ENCODE measurements at regions not wholly inside any gene's neighbourhood (a gene's known extent, or its start where the extent isn't known, plus 50 kb on each side); places are given as distances from the start of the nearest gene placed in this dataset.

DNA sequence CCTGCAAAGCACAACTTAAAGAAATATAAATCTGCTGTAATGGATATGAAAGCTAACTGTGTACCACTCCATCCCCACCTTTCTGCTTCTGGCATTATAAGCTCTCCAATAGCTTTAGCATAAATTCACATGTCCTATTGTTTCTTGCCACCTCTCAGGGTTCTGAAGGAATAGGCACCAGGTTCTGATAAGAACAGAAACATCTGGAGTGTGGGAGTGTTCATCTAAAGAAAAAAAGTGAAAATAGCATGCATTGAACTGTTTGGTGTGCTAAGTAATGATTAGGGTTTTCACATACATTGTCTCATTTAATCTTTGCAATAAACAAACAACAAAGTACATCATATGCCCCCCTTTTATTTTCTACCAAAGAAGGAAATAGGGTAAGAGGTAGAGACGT lies 72.3 kb downstream of the FAM76B start:
- H3K9me3 Mint-ChIP-seq: no peaks in the 10 kb centered on the region
- no peak overlapping the region for H3K4me3 Mint-ChIP-seq
- H3K27ac Mint-ChIP-seq: no peak overlapping the region
- TF ChIP-seq, protein P1, sequence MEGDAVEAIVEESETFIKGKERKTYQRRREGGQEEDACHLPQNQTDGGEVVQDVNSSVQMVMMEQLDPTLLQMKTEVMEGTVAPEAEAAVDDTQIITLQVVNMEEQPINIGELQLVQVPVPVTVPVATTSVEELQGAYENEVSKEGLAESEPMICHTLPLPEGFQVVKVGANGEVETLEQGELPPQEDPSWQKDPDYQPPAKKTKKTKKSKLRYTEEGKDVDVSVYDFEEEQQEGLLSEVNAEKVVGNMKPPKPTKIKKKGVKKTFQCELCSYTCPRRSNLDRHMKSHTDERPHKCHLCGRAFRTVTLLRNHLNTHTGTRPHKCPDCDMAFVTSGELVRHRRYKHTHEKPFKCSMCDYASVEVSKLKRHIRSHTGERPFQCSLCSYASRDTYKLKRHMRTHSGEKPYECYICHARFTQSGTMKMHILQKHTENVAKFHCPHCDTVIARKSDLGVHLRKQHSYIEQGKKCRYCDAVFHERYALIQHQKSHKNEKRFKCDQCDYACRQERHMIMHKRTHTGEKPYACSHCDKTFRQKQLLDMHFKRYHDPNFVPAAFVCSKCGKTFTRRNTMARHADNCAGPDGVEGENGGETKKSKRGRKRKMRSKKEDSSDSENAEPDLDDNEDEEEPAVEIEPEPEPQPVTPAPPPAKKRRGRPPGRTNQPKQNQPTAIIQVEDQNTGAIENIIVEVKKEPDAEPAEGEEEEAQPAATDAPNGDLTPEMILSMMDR (IDR thresholded peaks at IDR 0.05; ENCODE audit: unreplicated experiment): no peak
- H3K36me3 Mint-ChIP-seq: no peaks in the 10 kb centered on the region
- DNase-seq (ENCODE audit: low spot score in 2 of 2, unreplicated experiment in 2 of 2): no peak
- no peaks in the 10 kb centered on the region for H3K27me3 Mint-ChIP-seq (ENCODE audit: low read depth)
- peaks cover 9% of the 10 kb centered on the region for H3K4me1 Mint-ChIP-seq

DNA sequence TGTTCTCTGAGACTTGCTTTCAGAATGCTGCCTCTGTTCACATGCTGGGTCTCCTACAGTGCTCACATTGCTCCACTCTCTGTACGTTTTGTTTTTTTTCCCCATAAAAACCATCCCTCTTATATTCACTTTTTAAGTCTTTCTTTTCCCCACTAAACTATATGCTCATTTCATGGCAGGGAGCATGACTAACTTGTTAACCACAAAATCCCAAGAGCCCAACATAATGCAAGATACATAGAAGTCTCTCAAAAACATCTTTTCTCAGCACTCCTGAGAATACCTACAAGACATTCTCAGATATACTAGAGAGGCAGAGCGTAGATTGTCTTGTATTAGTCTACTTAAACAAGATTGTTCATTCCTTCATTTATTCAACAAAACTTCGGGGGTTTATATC lies 73.3 kb downstream of the FAM76B start:
- DNase-seq (ENCODE audit: low spot score in 2 of 2, unreplicated experiment in 2 of 2): no peak
- Mint-ChIP-seq H3K9me3 (no peaks in the 10 kb centered on the region), H3K27ac (no peak overlapping the region), H3K4me3 (no peak overlapping the region), H3K27me3 (ENCODE audit: low read depth) (no peaks in the 10 kb centered on the region), H3K36me3 (no peaks in the 10 kb centered on the region), H3K4me1 (peaks cover 9% of the 10 kb centered on the region)
- TF ChIP-seq, protein P1 (IDR thresholded peaks at IDR 0.05; ENCODE audit: unreplicated experiment): no peak

DNA sequence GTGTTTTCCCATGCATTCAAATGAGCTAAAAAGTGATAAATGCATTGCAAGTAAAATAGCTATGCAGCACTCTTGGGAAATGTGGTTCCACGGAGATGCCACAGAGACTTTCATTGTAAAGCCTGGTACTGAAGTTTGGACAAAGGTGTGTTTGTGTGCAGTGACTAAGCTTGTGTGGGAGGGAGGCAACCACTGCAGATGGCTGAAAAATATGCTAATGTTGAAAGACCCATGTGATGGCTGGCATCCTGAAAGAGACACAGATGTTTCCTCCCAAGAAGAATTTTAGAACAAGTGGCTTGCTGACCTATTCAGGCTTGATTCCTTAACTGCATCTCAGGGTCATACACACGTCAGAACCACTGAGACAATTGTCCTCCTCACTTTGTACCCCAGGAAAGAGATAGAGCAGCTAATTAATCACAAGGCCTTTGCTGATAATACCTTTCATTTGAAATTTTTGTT lies 73.8 kb downstream of the FAM76B start:
- H3K36me3 Mint-ChIP-seq: no peaks in the 10 kb centered on the region
- peaks cover 9% of the 10 kb centered on the region for H3K4me1 Mint-ChIP-seq
- DNase-seq (ENCODE audit: low spot score in 2 of 2, unreplicated experiment in 2 of 2): no peak
- no peaks in the 10 kb centered on the region for H3K9me3 Mint-ChIP-seq
- TF ChIP-seq, protein P1 (IDR thresholded peaks at IDR 0.05; ENCODE audit: unreplicated experiment): no peak
- H3K4me3 Mint-ChIP-seq: no peak overlapping the region
- no peak overlapping the region for H3K27ac Mint-ChIP-seq
- no peaks in the 10 kb centered on the region for H3K27me3 Mint-ChIP-seq (ENCODE audit: low read depth)

DNA sequence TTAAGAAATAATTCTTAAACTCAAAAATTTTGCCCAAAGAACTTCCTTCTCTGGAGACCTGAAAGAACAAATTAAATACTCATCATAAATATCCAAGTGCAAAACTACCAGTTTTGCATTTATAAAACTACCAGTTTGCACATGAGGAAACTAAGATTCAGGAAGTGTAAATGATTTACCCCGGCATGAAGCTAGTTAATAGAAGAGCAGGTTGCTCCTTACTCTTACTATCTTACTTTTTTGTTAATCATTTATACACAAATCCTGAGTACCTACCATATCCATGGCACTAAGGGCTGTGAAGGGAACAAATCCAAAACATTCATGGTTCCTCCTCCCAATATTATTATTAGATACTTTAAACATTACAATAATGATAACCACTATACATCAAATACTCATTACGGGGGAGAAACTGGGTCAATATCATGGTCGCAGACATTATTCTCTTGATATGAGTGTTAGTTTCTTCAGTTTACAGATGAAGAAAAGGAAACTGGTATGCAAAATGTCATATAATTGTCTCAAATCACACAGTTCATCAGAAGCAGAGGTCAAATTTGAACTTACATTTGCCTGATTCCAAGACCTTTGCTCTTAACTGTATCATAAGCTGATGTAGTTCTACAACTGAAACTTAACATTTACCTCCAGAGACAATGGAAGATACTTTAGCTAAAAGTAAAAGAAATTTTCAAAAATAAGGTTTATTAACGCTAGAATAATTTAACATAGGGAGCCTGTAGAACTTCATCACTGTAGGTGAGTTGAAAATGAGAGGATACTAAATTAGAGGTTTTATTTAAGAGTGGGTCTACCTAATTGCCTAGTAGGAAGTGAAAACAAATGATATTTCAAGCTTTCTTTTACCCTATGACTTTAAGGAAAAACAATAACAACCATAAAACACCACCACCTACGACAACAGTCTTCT lies 74.5 kb downstream of the FAM76B start:
- H3K4me3 Mint-ChIP-seq: no peak overlapping the region
- TF ChIP-seq, protein P1 (IDR thresholded peaks at IDR 0.05; ENCODE audit: unreplicated experiment): no peak
- no peak for DNase-seq (ENCODE audit: low spot score in 2 of 2, unreplicated experiment in 2 of 2)
- H3K36me3 Mint-ChIP-seq: no peaks in the 10 kb centered on the region
- no peak overlapping the region for H3K27ac Mint-ChIP-seq
- no peaks in the 10 kb centered on the region for H3K9me3 Mint-ChIP-seq
- H3K27me3 Mint-ChIP-seq (ENCODE audit: low read depth): no peaks in the 10 kb centered on the region
- H3K4me1 Mint-ChIP-seq: peaks cover 9% of the 10 kb centered on the region

DNA sequence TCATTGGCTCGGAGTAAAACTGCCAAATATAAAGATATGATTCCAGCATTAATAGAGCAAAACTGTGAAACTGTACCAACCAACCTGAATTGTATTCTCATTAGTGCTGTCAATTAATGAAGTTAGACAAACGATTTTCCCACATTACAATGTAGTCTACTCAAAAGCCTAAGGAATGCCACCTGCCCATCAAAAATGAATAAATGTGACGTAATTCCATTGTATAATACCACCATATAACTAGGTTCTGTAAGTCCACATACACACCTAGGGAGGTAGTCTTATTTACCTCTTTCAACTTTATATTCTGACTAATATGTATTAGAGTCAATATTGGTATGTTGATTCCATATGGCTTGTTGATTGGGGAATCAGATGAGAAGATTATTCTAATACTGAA lies 76.2 kb downstream of the FAM76B start:
- TF ChIP-seq, protein P1 (IDR thresholded peaks at IDR 0.05; ENCODE audit: unreplicated experiment): no peak
- Mint-ChIP-seq H3K36me3 (no peaks in the 10 kb centered on the region), H3K4me3 (no peak overlapping the region), H3K9me3 (no peaks in the 10 kb centered on the region), H3K27ac (no peak overlapping the region), H3K27me3 (ENCODE audit: low read depth) (no peaks in the 10 kb centered on the region), H3K4me1 (peaks cover 5% of the 10 kb centered on the region)
- no peak for DNase-seq (ENCODE audit: low spot score in 2 of 2, unreplicated experiment in 2 of 2)
